ENCODE measurements at regions not wholly inside any gene's neighbourhood (a gene's known extent, or its start where the extent isn't known, plus 50 kb on each side); places are given as distances from the start of the nearest gene placed in this dataset.

DNA sequence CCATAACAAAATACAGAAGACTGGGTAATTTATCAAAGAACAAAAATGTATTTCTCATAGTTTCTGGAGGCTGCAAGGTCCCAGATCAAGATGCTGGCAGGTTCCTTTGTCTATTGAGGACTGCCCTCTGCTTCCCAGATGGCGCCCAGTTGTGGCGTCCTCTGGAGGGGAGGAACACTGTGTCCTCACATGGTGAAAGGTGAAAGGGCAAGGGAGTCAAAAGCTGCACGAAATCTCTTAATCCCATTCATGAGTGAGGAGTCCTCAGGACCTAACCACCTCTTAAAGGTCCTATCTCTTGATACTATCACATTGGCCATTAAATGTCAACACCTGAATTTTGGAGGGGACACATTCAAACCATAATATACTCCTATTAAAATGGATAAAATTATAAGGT lies 79.3 kb upstream of the IRF2BP2 start:
- intact Hi-C loops (cut with micrococcal nuclease): no loop called here

DNA sequence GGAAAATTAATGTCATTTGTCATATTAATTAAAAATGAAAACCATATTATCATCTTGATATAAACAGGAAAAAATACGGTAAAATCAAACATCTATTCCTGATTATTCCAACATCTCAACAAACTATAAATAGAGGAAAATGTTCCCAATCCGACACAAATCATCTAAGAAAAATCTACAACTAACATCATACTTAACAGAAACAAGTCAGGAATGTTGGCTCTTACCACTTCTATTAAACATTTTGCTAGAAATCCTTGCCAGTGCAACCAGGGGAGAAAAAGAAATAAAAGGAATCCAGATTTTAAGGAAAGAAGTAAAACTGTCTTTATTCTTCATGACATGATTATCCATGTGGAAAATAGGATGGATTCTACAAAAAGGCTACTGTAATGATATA lies 77.0 kb upstream of the IRF2BP2 start:
- intact Hi-C loops (cut with micrococcal nuclease): no loop called here

DNA sequence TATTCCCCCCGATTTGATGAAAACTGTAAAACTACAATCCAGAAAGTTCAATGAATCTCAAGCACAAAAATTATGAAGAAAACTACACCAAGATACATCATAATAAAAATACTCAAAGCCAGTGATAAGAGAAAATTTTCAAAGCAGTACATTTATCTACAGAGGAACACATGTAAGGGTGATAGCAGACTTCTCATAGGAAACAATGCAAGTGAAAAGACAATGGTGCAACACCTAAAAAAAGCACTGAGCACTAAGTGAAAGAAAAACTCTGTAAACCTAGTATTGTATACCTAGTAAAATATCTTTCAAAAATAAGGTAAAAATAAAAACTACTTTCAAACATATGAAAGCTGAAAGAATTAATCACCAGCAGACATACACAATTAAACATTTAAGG lies 76.1 kb upstream of the IRF2BP2 start:
- intact Hi-C loops (cut with micrococcal nuclease): no loop called here

DNA sequence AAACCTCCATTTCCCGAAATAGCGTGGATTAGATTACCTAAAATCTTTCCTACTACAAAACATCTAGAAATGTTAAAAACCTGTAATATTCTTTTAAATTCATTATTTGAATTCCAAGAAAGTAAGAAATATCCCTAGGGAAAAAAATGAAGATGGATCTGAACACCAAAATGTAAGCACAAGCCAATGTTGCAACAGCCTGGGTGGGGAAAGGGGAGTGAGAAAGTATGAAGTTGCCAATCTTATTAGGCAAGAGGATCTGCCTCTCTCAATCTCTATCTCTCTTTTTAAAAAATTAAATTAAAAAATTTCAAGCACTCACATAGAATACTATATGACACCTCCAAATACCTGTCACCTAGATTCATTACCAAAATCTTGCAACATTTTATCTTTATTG lies 74.9 kb upstream of the IRF2BP2 start:
- intact Hi-C loops (cut with micrococcal nuclease): no loop called here

DNA sequence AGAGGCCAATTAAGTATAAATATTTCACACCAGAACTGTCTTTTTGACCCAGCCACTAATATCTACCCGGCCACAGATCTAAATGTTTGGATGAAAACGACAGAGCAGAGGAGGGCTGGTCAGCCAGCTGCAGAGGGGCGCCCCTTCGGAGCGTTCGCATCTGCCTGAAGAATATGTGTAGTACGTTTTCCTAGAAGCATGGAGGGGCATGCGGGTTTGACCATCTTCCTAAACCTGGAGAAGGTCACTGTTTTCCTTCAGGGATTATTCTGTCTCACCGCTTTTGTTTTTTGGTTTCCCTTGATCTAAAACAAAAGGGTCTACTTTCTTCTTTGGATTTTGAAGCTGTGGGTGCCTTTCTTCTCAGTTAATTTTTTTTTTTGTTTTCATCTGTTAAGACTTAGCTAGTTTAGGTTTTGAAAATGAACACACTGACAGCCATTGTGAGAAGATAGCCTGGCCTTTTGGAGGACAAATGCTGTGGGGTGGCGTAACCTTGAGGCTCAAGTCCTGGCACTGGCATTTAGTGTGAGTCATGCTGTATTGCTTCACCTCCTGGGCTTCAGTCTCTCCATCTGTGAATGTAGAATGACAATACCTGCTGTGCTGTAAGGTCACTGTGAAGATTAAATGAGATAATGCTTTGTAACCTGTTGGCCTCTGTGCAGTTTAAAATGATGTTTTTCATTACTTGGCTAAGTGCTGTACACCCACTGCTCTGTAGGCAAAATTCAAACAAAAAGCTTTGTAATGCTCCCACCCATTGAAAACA lies 74.1 kb upstream of the IRF2BP2 start:
- intact Hi-C loops (cut with micrococcal nuclease): no loop called here

DNA sequence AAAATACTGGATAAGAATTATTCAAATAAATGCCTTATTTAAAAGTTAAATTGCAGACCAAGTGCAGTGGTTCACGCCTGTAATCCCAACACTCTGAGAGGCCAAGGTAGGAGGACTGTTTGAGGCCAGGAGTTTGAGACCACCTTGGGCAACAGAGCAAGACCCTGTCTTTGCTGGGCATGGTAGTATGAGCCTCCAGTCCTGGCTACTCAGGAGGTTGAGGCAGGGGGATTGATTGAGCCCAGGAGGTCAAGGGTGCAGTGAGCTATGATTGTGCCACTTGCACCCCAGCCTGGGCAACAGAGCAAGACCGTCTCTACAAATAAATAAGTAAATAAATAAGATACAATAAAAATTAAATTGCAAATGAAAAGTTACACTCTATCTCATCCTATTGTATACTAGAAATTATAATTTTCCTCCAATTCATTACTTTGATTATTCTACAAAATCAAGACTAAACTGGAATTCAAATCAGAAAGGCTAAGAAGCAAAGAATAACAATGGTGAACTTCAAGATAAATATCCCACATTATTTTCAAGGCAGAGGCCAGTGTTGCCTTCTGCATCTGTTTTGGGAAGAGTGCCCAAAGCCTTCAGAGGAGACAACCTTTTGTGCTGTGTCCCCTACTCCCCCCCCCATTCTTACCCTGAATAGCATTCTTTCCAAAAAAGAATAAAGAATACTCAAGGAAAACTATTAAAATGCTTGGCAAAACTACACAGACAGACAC lies 73.3 kb upstream of the IRF2BP2 start:
- intact Hi-C loops (cut with micrococcal nuclease): no loop called here

DNA sequence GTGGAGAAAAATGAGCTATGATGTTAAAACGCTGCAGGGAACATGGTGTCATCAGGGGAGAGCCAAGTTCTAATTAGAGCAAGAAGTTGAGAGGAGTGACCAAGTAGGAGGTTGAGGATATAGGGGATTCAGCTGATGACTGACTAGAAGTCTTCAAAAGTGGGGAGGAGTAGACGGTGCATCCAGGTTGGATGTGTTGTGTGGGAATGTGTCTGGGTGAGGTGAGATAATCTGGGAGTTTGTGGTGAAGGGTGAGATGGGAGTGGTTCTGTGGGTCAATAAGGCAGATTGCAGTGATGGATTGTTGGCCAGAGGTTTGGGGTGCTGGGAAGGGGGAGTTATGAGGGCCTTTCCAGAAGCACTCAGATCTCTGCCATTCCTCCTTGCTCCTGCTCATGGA lies 72.0 kb upstream of the IRF2BP2 start:
- intact Hi-C loops (cut with micrococcal nuclease): no loop called here

DNA sequence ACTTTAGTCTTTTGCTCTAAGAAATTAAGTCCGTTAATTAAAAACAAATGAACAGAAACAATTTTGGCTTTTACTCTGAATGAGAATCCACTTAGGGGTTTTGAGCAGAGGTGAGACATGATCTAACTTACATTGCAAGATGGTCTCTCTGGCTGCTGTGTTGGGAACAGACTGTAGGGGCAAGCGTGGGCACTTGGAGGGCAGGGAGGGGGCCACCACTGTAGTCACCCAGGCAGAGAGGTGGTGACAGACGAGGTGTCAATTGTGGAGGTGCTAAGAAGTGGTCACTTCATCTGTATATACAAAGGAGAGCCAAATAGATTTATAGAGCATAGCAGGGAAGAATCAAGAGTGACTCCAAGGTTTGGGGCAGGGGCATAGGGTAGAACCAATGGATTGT lies 71.1 kb upstream of the IRF2BP2 start:
- intact Hi-C loops (cut with micrococcal nuclease): no loop called here

DNA sequence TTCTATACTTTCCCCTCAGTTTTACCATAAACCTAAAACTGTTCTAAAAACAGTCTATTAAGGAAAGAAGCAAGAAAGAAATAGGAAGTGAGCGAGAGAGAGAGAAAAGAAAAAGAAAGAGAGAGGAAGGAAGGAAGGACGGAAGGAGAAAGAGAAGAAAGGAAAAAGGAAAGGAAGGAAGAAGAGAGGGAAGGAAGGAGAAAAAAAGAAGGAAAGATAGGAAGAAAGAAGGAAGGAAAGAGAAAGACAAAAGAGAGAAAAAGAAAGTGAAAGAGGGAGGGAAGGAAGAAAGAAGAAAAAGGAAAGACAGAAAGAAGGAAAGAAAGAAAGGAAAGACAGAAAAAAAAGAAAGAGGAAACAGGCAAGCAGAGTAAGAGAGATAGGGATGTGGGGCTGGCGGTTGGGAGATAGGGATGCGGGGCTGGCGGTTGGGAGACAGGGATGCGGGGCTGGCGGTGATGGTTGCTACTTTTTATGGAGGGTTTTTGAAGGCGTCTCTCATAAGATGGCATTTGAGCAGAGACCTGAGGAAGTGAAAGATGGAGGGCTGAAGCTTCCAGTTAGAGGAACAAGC lies 70.4 kb upstream of the IRF2BP2 start:
- intact Hi-C loops (cut with micrococcal nuclease): no loop called here

DNA sequence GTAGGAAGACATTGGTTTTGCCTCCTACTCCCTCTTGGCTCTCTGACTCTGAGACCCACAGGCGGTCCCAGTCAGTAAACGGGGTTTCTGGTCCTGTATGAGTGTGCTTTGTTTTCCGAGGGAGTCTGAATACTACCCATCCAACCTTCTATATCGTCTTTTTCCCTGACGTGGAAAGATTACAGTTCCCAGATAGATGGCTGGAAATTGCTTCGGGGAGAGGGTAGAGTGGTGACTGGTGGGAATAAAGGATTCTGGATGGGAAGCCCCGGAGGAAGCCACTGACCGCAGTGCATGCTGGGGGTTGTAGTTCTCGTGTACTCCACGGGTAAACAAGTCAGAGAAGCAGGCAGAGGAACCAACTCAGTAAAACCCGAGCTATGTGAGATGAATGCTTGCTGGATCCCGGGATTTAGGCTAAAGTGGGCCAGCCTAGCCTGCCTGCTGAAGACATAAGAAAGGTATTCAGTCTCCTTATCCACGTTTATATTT lies 66.2 kb upstream of the IRF2BP2 start:
- intact Hi-C loops (cut with micrococcal nuclease): loop anchor here (1.0 to 2.0 kb wide), 5 partner anchors 49 to 250 kb away; no protein-coding TSS in a partner anchor

DNA sequence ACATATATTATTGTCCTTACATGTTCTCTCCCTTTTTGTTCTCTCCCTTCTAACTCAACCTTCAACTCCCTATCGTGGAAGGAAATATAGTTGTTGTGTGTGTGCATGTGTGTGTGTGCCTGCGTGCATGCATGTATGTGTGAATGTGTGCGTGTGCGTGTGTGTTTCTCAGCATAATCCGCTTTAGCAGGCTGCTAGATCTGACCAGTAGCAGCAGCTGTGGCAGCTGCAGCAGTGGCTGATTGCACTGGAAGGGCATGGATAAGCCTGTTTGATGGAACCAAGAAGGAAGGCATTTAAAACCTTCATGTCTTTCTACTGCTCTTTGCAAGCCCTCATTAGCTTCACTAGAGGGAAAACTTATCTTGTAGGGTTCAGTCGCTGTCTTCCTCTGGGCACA lies 65.6 kb upstream of the IRF2BP2 start:
- intact Hi-C loops (cut with micrococcal nuclease): no loop called here

DNA sequence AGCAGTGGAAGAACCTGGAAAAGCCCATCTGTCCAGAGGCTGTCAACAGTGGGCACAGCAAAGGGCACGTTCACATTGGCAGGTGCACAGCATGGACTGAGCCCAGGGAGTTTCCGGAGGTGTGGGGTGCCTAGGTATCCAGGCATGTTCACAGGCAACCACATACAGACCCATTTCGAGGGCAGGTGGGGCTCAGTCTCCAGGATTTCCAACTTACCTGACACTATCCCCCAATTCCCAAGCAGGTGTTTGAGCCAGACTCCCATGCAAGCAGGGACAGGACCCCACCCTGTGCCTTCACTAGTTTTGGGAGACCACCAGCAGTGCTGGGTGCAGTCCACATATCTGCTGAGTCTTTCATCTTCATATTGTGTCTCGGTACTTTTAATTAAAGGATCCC lies 65.0 kb upstream of the IRF2BP2 start:
- intact Hi-C loops (cut with micrococcal nuclease): no loop called here

DNA sequence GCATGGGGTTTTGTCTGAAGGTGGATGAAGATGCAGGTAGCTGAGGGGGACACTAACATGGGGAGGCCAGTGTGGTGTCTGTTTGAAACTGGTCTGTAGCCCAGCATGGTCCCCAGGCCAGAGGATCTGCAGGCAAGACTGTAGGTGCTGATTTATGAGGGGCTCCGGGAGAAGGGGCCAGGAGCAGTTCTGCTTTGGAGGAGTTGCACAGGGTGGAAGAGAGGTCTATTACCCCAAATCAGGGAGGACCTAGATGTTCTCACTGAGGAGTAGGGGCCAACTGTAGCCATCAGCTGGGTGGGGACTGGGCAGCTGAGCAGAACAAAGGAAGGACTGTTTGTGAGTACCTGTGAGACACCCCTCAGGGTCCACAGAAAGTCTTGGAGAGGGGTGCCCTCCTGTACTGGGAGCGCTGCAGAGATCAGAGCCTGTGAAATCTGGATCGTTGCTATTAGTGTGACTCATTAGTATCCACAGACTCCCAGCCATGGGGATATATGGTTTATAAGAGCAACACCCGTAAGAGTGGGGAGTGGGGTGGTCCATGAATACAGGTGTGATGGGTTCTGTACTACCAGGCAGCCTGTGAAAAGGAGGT lies 64.3 kb upstream of the IRF2BP2 start:
- intact Hi-C loops (cut with micrococcal nuclease): no loop called here

DNA sequence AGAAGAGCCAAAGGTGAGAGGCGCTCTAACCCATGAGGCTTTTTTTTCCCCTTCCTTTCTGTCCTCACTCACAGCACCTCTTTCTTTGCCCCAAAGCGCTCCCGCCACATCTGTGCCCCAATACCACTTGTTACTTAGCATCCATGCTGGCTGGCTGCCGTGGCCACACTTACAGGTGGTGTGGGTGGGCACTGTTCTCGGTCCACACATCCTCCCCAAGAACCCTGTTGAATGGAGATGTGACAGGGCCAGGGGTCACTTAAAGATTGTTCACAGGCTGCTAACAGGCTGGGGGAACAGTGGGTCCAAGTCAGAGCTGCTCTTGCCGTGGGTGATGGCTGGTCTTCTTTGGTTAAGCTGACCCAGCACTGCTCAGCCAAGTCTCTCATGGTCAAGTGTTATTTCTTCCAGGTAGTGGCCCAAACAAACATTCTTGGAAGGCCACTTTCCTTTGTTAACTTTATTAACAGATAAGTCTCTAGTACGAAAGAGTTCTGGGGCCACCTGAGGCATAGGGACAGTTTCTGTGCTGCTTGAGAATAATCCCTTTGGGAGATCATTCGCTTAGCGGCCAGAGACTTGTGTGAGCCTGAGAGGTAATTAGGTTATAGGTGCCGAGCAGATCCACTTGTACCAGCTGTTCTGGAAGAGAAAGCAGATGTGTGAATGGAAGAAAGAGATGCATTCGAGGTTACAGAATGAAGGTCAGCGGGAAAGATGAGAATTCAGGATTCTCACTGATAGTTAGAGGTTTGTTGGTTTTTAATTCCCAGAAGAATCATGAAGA lies 62.6 kb upstream of the IRF2BP2 start:
- intact Hi-C loops (cut with micrococcal nuclease): no loop called here

DNA sequence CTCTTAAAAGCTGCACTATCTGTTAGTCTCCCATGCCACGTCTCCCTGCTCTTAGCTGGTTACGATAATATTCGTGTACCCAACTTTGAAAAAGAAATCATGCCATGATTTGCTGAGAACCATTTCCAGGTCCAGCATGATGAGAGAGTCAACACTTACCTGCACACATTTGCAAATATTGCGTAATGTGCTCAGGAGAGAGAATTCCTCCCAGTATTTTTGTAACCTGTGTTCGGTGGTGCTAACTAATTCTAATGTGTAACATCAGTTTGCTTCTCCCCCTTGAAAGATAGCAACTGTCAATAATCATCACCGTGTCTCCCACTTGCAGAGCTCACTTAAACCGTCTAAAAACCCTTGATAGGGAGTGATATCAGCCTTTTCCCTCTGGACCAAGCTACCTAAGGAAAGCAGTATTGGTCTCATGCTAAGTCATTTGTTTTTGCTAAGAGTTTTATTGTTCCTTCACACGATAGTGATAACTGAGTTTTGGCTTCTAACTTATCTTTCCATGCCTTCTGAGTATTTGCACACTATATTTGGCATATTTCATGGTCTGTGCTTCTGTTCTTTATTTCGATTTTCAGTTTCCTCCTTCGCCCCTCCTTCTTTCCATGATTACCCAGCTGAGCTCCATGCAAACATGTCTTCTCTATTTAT lies 61.1 kb upstream of the IRF2BP2 start:
- intact Hi-C loops (cut with micrococcal nuclease): no loop called here

DNA sequence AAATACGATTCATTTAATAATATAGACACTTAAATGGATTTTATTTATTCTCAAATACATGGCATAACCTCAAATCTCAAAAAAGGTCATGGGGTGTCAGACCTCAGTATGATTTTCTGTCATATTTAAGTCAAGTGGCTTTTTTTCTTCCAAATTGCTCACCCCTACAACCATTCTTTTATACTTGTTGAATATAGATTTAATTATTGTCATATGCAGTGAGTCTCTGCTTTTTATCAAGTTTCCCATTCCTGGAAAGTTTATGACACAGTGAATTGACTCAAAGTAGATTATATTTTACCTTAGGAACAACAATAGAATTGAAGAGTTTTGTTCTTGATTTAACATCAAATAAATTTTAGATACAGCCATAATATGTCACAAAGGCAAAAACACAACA lies 59.5 kb upstream of the IRF2BP2 start:
- intact Hi-C loops (cut with micrococcal nuclease): no loop called here

DNA sequence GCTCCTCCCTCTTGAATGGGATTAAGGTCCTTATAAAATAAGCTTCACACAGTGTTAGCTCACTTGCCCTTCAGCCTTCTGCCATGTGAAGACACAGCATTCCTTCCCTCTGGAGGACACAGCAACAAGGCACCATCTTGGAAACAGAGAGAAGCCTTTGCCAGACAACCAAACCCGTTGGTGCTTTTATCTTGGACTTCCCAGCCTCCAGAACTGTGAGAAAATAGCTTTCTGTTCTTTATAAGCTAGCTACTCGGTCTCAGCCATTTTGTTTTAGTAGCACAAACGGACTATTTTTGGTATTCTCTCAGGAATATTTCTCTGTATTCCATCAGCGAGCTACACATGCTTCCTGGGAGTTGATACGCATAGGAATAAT lies 58.6 kb upstream of the IRF2BP2 start:
- intact Hi-C loops (cut with micrococcal nuclease): no loop called here

DNA sequence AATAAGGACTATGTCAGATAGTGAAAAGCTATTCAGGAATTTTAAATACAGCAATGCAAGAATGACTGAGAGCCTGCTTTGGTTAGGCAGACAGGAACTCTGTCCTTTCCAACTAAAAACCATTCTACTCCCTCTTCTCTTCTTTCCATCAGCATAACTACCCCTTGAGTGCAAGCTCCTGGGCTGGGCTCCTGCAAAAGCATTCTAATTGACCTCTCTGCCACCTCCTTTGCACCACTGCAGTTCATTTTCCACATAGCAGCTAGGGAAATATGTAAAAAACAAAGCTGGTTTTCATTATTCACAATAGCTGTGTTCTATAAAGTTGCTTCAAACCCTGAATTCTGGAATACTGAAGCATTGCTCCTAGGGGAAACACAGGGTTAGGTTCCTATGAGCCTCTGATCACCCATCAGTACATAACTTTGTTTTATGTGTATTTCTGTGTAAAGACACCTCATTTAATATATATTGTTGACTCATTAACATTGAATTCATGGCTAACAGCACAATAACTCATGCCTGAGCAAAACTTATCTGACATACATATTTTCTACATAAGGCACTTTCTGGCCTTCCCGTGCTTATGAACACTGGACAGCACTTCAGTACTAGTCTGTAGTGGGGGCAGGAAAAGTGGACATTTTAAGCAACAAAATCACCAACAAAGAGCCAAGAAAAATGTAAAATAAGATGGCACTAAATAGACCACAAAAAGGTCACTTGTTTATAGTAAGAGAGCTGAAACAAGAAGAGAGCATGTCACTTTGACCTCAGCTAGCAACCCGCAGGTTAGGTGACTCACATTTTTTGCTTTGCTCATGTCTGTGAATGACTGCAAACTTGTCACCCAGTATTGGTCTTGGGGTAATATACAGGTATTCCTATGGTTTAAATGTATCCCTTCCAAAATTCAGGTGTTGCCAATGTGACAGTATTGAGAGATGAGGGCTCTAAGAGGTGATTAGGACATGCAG lies 57.9 kb upstream of the IRF2BP2 start:
- intact Hi-C loops (cut with micrococcal nuclease): no loop called here

DNA sequence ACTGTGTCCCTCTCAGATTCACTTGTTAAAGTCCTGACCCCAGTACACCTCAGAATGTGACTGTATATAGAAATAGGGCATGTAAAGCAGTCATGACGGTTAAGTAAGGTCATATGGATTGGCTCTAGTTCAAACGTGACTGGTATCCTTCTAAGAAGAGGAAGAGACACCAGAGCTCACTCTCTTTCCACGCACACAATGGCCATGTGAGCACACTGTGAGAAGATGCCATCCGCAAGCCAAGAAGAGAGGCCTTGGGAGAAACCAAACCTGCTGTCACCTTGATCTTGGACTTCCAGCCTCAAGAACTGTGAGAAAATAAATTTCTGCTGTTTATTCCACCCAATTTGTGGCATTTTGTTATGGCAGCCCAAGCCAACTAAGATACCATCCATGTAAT lies 56.8 kb upstream of the IRF2BP2 start:
- intact Hi-C loops (cut with micrococcal nuclease): no loop called here

All from T-helper 1 cell treated with Interleukin-12 subunit alpha and Interleukin-12 subunit beta and Interleukin-4 antibody, amounts not matched to agents 30 ng/mL and 1 ng/mL, for 36 hours (primary cell).